HG03095 (cell line): ENCODE measurements at regions not wholly inside any gene's neighbourhood (a gene's known extent, or its start where the extent isn't known, plus 50 kb on each side); places are given as distances from the start of the nearest gene placed in this dataset.
A peak's percentile ranks its signal among the peaks of the same experiment; 100 is the strongest.
"Not testable (repeated sequence)": the region's sequence is repeated elsewhere in the genome, so short reads cannot be mapped to it uniquely, and the experiment has no call there.

ENCODE experiments used
- ATAC-seq: cut with Tn5 transposase; IDR thresholded peaks from one replicate; pipeline ENCODE4 v1.9.1; 2021; ENCODE audit warnings: moderate library complexity; ENCODE audit not compliant: unreplicated experiment

GRCh38 chr6:155894262-155894661 is 438.6 kb upstream of the NOX3 start:
- no peak for ATAC-seq

- ATAC-seq: no peak
These were observed 434.8 kb upstream of the NOX3 start for GRCh38 chr6:155890409-155890808.

GRCh38 chr6:155889410-155889809 is 433.8 kb upstream of the NOX3 start:
- ATAC-seq: no peak

- ATAC-seq: no peak
These were observed 431.8 kb upstream of the NOX3 start for GRCh38 chr6:155887421-155887820.

- no peak for ATAC-seq
These were observed 428.1 kb upstream of the NOX3 start for GRCh38 chr6:155883741-155884140.

GRCh38 chr6:155883334-155883731 is 427.7 kb upstream of the NOX3 start:
- no peak for ATAC-seq

- ATAC-seq: peak; percentile 84
These were observed 427.1 kb upstream of the NOX3 start for GRCh38 chr6:155882527-155883333.

- peak; percentile 32 for ATAC-seq
These were observed 426.3 kb upstream of the NOX3 start for GRCh38 chr6:155881826-155882526.

GRCh38 chr6:155880900-155881299 is 425.3 kb upstream of the NOX3 start:
- ATAC-seq: no peak

GRCh38 chr6:155872961-155873360 is 417.3 kb upstream of the NOX3 start:
- no peak for ATAC-seq

- ATAC-seq: no peak
These were observed 412.0 kb upstream of the NOX3 start for GRCh38 chr6:155867682-155868081.

GRCh38 chr6:155866676-155867390 is 411.2 kb upstream of the NOX3 start:
- not testable (repeated sequence) for ATAC-seq

GRCh38 chr6:155861821-155862220 is 406.2 kb upstream of the NOX3 start:
- ATAC-seq: no peak

- not testable (repeated sequence) for ATAC-seq
These were observed 403.3 kb upstream of the NOX3 start for GRCh38 chr6:155858906-155859305.

GRCh38 chr6:155854787-155855186 is 399.1 kb upstream of the NOX3 start:
- ATAC-seq: no peak

- no peak for ATAC-seq
These were observed 397.4 kb upstream of the NOX3 start for GRCh38 chr6:155853011-155853410.

- ATAC-seq: no peak
These were observed 394.8 kb upstream of the NOX3 start for GRCh38 chr6:155850408-155850841.

GRCh38 chr6:155847711-155848110 is 392.1 kb upstream of the NOX3 start:
- no peak for ATAC-seq

- no peak for ATAC-seq
These were observed 381.8 kb upstream of the NOX3 start for GRCh38 chr6:155837474-155837873.

GRCh38 chr6:155832596-155832995 is 377.0 kb upstream of the NOX3 start:
- no peak for ATAC-seq

GRCh38 chr6:155830531-155830930 is 374.9 kb upstream of the NOX3 start:
- ATAC-seq: no peak

- no peak for ATAC-seq
These were observed 374.0 kb upstream of the NOX3 start for GRCh38 chr6:155829646-155830045.
